T follicular helper cell (primary cell): ENCODE measurements at regions not wholly inside any gene's neighbourhood (a gene's known extent, or its start where the extent isn't known, plus 50 kb on each side); places are given as distances from the start of the nearest gene placed in this dataset.
"Not testable (repeated sequence)": the region's sequence is repeated elsewhere in the genome, so short reads cannot be mapped to it uniquely, and the experiment has no call there.

ENCODE experiments used
- DNase-seq: peaks from one replicate; pipeline ENCODE4 v3.0.0-alpha.2; 2020; ENCODE audit warnings: low read depth

DNA sequence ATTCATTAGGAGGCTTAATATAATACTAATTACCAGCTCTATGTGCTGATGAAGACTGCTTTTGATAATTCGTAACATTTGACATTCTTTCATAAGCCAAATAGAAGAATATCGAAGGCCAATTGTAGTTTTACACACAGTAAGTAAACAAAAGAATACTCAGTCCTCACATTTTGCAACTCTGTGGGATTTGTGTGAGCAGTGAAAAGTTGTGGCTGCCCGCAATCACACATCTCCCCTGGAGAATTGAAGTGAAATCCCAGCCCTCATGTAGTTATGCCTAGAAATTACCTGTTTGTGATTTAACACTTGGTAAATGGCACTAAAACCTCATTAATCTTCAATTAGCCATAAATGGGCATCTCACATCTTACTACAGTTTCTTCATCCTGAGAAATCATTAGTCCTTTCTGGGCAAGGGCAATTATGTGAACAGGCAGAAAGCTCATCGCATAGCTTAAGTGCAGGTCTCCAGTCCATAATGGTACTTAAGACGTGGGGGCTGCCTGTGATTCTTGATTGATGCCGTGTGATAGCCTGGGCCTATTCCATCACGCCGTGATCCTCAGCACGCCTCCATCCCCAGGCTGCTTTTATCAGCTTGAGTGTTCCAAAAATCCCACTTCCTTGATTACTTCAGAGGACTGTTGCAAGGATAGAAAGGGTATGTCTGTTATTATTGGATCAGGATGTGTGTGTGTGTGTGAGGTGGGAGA is 97.9 kb upstream of the METTL14 start:
- DNase-seq = no peak

DNA sequence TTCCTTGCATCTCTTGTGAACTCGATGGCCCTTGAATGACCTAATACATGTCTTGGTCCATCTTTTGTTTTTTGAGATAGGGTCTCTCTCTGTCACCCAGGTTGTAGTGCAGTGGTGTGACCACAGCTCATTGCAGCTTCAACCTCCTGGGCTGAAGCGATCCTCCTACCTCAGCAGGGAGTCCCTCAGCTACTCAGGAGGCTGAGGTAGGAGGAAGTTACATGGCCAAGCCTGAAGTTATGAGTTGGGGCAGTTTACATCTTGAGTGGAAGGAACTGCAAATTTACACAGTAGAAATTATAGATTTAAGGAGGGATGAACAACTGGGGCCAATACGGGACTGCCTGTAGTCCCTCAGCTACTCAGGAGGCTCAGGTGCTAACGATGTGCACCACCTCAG is 97.2 kb upstream of the METTL14 start:
- DNase-seq = no peak

GRCh38 chr4:118589471-118590055 is 95.6 kb upstream of the METTL14 start:
- no peak for DNase-seq

GRCh38 chr4:118591339-118592046 is 93.7 kb upstream of the METTL14 start:
- DNase-seq = peak; percentile 94

GRCh38 chr4:118592289-118592688 is 92.9 kb upstream of the METTL14 start:
- DNase-seq = not testable (repeated sequence)

DNA sequence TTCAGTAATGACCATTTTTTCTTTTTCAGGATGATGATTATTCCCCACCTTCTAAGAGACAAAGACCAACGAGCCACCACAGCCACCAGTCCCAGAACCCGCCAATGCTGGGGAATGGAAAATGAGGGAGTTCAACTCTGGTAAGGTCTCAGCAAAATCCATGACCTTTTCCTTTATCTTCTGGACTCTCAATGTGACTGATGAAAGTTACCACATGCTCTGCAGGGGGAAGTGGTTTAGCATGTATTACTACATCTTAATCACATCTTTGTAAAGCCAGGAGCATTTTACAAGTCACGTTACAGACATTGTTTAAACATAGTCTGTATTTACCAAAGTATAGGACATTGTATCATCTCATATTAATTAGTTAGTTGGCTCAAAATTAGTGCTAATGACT is 89.3 kb upstream of the METTL14 start:
- not testable (repeated sequence) for DNase-seq

GRCh38 chr4:118625097-118625496 is 60.1 kb upstream of the METTL14 start:
- DNase-seq = not testable (repeated sequence)

GRCh38 chr4:118629697-118630096 is 55.5 kb upstream of the METTL14 start:
- DNase-seq = not testable (repeated sequence)

GRCh38 chr4:118630897-118631296 is 54.3 kb upstream of the METTL14 start:
- not testable (repeated sequence) for DNase-seq

DNA sequence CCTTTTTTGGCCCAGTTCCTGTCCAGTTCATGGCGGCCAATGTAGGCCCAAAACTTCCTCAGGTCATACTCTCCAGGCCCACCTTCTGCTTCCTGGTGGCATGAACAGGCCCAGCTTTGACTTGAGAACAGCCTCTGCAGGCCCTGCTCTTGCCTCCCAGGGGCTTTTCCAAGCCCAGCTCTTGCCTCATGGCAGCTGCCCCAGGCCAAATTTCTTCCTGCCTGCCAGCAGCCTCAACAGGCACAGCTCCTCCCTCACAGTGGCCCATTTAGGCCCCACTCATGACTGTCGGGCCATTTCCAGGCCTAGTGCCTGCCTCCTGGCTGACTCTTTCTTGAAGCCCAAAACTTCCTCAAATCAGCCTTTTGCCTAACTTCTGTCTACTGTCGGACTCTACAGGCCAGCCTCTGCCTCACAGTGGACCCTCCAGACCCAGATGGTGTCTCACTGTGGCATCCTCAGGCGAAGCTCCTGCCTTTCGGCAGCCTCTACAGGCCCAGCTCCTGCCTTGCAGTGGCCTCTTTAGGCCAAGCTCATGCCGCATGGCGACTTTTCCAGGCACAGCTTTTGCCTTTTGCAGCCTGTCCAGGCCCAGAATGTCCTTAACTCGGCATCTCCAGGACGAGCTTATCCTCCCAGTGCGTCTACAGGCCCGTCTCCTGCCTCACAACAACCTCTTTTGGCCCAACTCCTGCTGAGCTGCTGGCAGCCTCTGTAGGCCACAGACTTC is 53.7 kb upstream of the METTL14 start:
- DNase-seq = not testable (repeated sequence)

DNA sequence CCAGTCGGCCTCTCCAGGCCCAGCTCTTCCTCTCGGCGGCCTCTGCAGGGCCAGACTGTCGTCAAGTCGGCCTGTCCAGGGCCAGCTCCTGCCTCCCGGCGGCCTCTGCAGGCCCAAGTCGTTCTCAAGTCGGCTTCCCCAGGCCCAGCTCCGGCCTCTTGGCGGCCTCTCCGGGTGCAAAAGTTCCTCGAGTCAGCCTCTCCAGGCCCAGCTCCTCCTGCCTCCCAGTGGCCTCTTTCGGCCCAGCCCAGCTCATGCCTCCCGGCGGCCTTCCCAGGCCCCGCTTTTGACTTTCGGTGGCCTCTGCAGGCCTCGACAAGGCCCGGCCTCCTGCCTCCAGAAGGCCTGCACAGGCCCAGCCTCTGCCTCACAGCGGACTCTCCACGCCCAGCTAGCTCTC is 51.7 kb upstream of the METTL14 start:
- not testable (repeated sequence) for DNase-seq

DNA sequence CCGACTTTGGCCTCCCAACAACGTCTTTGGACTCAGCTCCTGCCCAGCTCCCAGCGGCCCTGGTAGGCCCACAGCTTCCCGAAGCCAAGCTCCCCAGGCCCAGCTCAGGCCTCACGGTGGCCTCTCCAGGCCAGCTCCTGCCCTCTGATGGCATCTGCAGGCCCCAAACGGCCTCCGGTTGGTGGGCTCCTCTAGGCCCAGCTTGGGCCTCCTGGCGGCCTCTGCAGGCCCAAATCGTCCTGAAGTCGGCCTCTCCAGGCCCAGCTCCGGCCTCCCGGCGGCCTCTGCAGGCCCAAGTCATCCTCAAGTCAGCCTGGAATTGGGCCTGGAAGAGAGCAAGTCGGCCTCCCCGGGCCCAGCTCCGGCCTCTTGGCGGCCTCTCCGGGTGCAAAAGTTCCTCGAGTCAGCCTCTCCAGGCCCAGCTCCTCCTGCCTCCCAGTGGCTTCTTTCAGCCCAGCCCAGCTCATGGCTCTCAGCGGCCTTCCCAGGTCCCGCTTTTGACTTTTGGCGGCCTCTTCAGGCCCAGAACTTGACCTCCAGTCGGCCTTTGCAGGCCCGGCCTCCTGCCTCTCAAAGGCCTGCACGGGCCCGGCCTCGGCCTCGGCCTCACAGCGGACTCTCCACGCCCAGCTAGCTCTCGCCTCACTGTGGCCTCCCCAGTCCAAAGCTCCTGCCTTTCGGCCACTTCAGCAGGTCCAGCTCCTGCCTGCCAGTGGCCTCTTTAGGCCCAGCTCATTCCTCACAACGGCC is 50.9 kb upstream of the METTL14 start:
- DNase-seq = not testable (repeated sequence)
